Fibroblast of mammary gland (primary cell): ENCODE measurements at regions not wholly inside any gene's neighbourhood (a gene's known extent, or its start where the extent isn't known, plus 50 kb on each side); places are given as distances from the start of the nearest gene placed in this dataset.

Source experiments
- DNase-seq: peaks from one replicate; pipeline ENCODE4 v3.0.0-alpha.2; 2010; ENCODE audit warnings: low read depth
- H3K4me3 ChIP-seq: 2 replicates; pipeline ENCODE4 v1.5.1; 2011; ENCODE audit warnings: low read depth, mild to moderate bottlenecking, low read length, moderate library complexity; ENCODE audit not compliant: control insufficient read depth
- CTCF ChIP-seq: conservative IDR thresholded peaks from 2 replicates; pipeline ENCODE4 v1.5.1; 2011; ENCODE audit warnings: low read depth, low read length, inconsistent platforms; ENCODE audit not compliant: control insufficient read depth, insufficient read depth

GRCh38 chr13:73370066-73370465 lies 311.3 kb downstream of the KLF5 start:
- no peak for DNase-seq
- H3K4me3 ChIP-seq: no peak overlapping the region
- no peak for TF ChIP-seq CTCF

- no peak for TF ChIP-seq CTCF
- no peak for DNase-seq
- no peak overlapping the region for H3K4me3 ChIP-seq
Measured at GRCh38 chr13:73369095-73369494, 310.3 kb downstream of the KLF5 start.

- no peak for TF ChIP-seq CTCF
- H3K4me3 ChIP-seq: no peak overlapping the region
- no peak for DNase-seq
Measured at GRCh38 chr13:73368608-73369007, 309.8 kb downstream of the KLF5 start.

- no peak overlapping the region for H3K4me3 ChIP-seq
- no peak for TF ChIP-seq CTCF
- DNase-seq: no peak
Measured at GRCh38 chr13:73367886-73368285, 309.1 kb downstream of the KLF5 start.

GRCh38 chr13:73366241-73366640 lies 307.4 kb downstream of the KLF5 start:
- TF ChIP-seq CTCF: no peak
- no peak overlapping the region for H3K4me3 ChIP-seq
- DNase-seq: no peak

- no peak for TF ChIP-seq CTCF
- H3K4me3 ChIP-seq: no peak overlapping the region
- DNase-seq: no peak
Measured at GRCh38 chr13:73365681-73366080, 306.9 kb downstream of the KLF5 start.

GRCh38 chr13:73365252-73365651 lies 306.4 kb downstream of the KLF5 start:
- no peak for TF ChIP-seq CTCF
- DNase-seq: no peak
- no peak overlapping the region for H3K4me3 ChIP-seq
